Activated CD4-positive, alpha-beta T cell treated with anti-CD3 and anti-CD28 coated beads, Interleukin-2, Interleukin-6, amounts not matched to agents 100 ng/mL and 50 ng/mL, durations not matched to agents 16 hours and 8 hours (primary cell): ENCODE measurements at regions not wholly inside any gene's neighbourhood (a gene's known extent, or its start where the extent isn't known, plus 50 kb on each side); places are given as distances from the start of the nearest gene placed in this dataset.
"Not testable (repeated sequence)": the region's sequence is repeated elsewhere in the genome, so short reads cannot be mapped to it uniquely, and the experiment has no call there.

ENCODE experiments used
- DNase-seq: peaks from one replicate; pipeline ENCODE4 v3.0.0-alpha.2; 2020

GRCh38 chr9:21533597-21533996 is 51.5 kb upstream of the IFNE start:
- no peak for DNase-seq

GRCh38 chr9:21535396-21535795 is 53.3 kb upstream of the IFNE start:
- no peak for DNase-seq

- DNase-seq: no peak
These were observed 60.7 kb upstream of the IFNE start for GRCh38 chr9:21542787-21543186.

GRCh38 chr9:21543187-21543586 is 61.1 kb upstream of the IFNE start:
- DNase-seq: no peak

- not testable (repeated sequence) for DNase-seq
These were observed 61.7 kb upstream of the IFNE start for GRCh38 chr9:21543816-21544215.

- no peak for DNase-seq
These were observed 64.8 kb upstream of the IFNE start for GRCh38 chr9:21546949-21547348.

- DNase-seq: no peak
These were observed 67.2 kb upstream of the IFNE start for GRCh38 chr9:21549251-21549765.

GRCh38 chr9:21549890-21550289 is 67.8 kb upstream of the IFNE start:
- DNase-seq: no peak

GRCh38 chr9:21550392-21550791 is 68.3 kb upstream of the IFNE start:
- no peak for DNase-seq

GRCh38 chr9:21551401-21551800 is 69.3 kb upstream of the IFNE start:
- DNase-seq: no peak

GRCh38 chr9:21552244-21553170 is 70.4 kb upstream of the IFNE start:
- DNase-seq: no peak

- DNase-seq: no peak
These were observed 71.3 kb upstream of the IFNE start for GRCh38 chr9:21553441-21553840.

GRCh38 chr9:21554813-21555212 is 72.7 kb upstream of the IFNE start:
- DNase-seq: no peak

- no peak for DNase-seq
These were observed 73.8 kb upstream of the IFNE start for GRCh38 chr9:21555911-21556310.

- no peak for DNase-seq
These were observed 74.7 kb upstream of the IFNE start for GRCh38 chr9:21556581-21557427.

GRCh38 chr9:21557428-21557768 is 75.3 kb upstream of the IFNE start:
- DNase-seq: no peak

GRCh38 chr9:21558079-21558478 is 76.0 kb upstream of the IFNE start:
- DNase-seq: no peak

- DNase-seq: no peak
These were observed 76.7 kb upstream of the IFNE start for GRCh38 chr9:21558615-21559401.

- DNase-seq: peak; percentile 38
These were observed 77.5 kb upstream of the IFNE start for GRCh38 chr9:21559402-21560280.

GRCh38 chr9:21560281-21560745 is 78.2 kb upstream of the IFNE start:
- DNase-seq: no peak

GRCh38 chr9:21561502-21561901 is 79.4 kb upstream of the IFNE start:
- DNase-seq: no peak

GRCh38 chr9:21564175-21564574 is 82.1 kb upstream of the IFNE start:
- no peak for DNase-seq
